ENCODE measurements at regions not wholly inside any gene's neighbourhood (a gene's known extent, or its start where the extent isn't known, plus 50 kb on each side); places are given as distances from the start of the nearest gene placed in this dataset.

- Mint-ChIP-seq H3K36me3 (no peaks in the 10 kb centered on the region), H3K27me3 (no peaks in the 10 kb centered on the region)
- ATAC-seq: no peak
Observed at GRCh38 chr12:77685901-77686300, 144.8 kb upstream of the NAV3 start.

GRCh38 chr12:77685112-77685511, 145.6 kb upstream of the NAV3 start:
- no peak for ATAC-seq
- H3K4me3 Mint-ChIP-seq: no peak overlapping the region
- H3K27ac Mint-ChIP-seq: no peak overlapping the region
- no peaks in the 10 kb centered on the region for H3K27me3 Mint-ChIP-seq
- no peaks in the 10 kb centered on the region for H3K9me3 Mint-ChIP-seq
- H3K36me3 Mint-ChIP-seq: no peaks in the 10 kb centered on the region
- H3K4me1 Mint-ChIP-seq: no peaks in the 10 kb centered on the region

More at GRCh38 chr12:77685901-77686300, 144.8 kb upstream of the NAV3 start:
- Mint-ChIP-seq H3K9me3 (no peaks in the 10 kb centered on the region), H3K4me3 (no peak overlapping the region), H3K4me1 (no peaks in the 10 kb centered on the region), H3K27ac (no peak overlapping the region)

- no peak for ATAC-seq
- Mint-ChIP-seq H3K9me3 (peaks cover 6% of the 10 kb centered on the region), H3K4me1 (no peaks in the 10 kb centered on the region), H3K27ac (no peak overlapping the region), H3K4me3 (no peak overlapping the region), H3K27me3 (no peaks in the 10 kb centered on the region), H3K36me3 (no peaks in the 10 kb centered on the region)
Observed at GRCh38 chr12:77682488-77682887, 148.2 kb upstream of the NAV3 start.

GRCh38 chr12:77681726-77682125, 149.0 kb upstream of the NAV3 start:
- Mint-ChIP-seq H3K9me3 (peaks cover 6% of the 10 kb centered on the region), H3K27me3 (no peaks in the 10 kb centered on the region), H3K27ac (no peak overlapping the region), H3K4me3 (no peak overlapping the region), H3K4me1 (no peaks in the 10 kb centered on the region), H3K36me3 (no peaks in the 10 kb centered on the region)
- no peak for ATAC-seq

GRCh38 chr12:77679686-77680085, 151.0 kb upstream of the NAV3 start:
- Mint-ChIP-seq H3K36me3 (no peaks in the 10 kb centered on the region), H3K4me1 (no peaks in the 10 kb centered on the region), H3K27ac (no peak overlapping the region), H3K4me3 (no peak overlapping the region), H3K9me3 (peaks cover 6% of the 10 kb centered on the region), H3K27me3 (no peaks in the 10 kb centered on the region)
- ATAC-seq: no peak

GRCh38 chr12:77678621-77679020, 152.1 kb upstream of the NAV3 start:
- Mint-ChIP-seq H3K27ac (no peak overlapping the region), H3K36me3 (no peaks in the 10 kb centered on the region), H3K4me1 (no peaks in the 10 kb centered on the region), H3K4me3 (no peak overlapping the region), H3K9me3 (peaks cover 6% of the 10 kb centered on the region), H3K27me3 (no peaks in the 10 kb centered on the region)
- no peak for ATAC-seq

- Mint-ChIP-seq H3K9me3 (peaks cover 12% of the 10 kb centered on the region), H3K27me3 (no peaks in the 10 kb centered on the region), H3K4me1 (no peaks in the 10 kb centered on the region), H3K4me3 (no peak overlapping the region), H3K27ac (no peak overlapping the region), H3K36me3 (no peaks in the 10 kb centered on the region)
- ATAC-seq: no peak
Observed at GRCh38 chr12:77667101-77667500, 163.6 kb upstream of the NAV3 start.

GRCh38 chr12:77648716-77649115, 182.0 kb upstream of the NAV3 start:
- no peak overlapping the region for H3K27ac Mint-ChIP-seq
- H3K9me3 Mint-ChIP-seq: no peaks in the 10 kb centered on the region
- H3K4me1 Mint-ChIP-seq: no peaks in the 10 kb centered on the region
- ATAC-seq: no peak
- no peaks in the 10 kb centered on the region for H3K27me3 Mint-ChIP-seq
- no peak overlapping the region for H3K4me3 Mint-ChIP-seq
- H3K36me3 Mint-ChIP-seq: no peaks in the 10 kb centered on the region

- Mint-ChIP-seq H3K4me1 (no peaks in the 10 kb centered on the region), H3K27ac (no peak overlapping the region), H3K4me3 (no peak overlapping the region), H3K36me3 (no peaks in the 10 kb centered on the region), H3K9me3 (no peaks in the 10 kb centered on the region), H3K27me3 (no peaks in the 10 kb centered on the region)
- ATAC-seq: no peak
Observed at GRCh38 chr12:77645966-77646598, 184.6 kb upstream of the NAV3 start.

- Mint-ChIP-seq H3K27ac (no peak overlapping the region), H3K4me3 (no peak overlapping the region), H3K27me3 (no peaks in the 10 kb centered on the region), H3K36me3 (no peaks in the 10 kb centered on the region), H3K4me1 (no peaks in the 10 kb centered on the region), H3K9me3 (no peaks in the 10 kb centered on the region)
- ATAC-seq: no peak
Observed at GRCh38 chr12:77644915-77645605, 185.6 kb upstream of the NAV3 start.

GRCh38 chr12:77642246-77642645, 188.4 kb upstream of the NAV3 start:
- H3K27me3 Mint-ChIP-seq: no peaks in the 10 kb centered on the region
- no peaks in the 10 kb centered on the region for H3K36me3 Mint-ChIP-seq
- H3K27ac Mint-ChIP-seq: no peak overlapping the region
- no peak overlapping the region for H3K4me3 Mint-ChIP-seq
- no peaks in the 10 kb centered on the region for H3K9me3 Mint-ChIP-seq
- no peak for ATAC-seq
- no peaks in the 10 kb centered on the region for H3K4me1 Mint-ChIP-seq

- no peaks in the 10 kb centered on the region for H3K36me3 Mint-ChIP-seq
- H3K27me3 Mint-ChIP-seq: no peaks in the 10 kb centered on the region
- no peak overlapping the region for H3K27ac Mint-ChIP-seq
- ATAC-seq: no peak
- no peaks in the 10 kb centered on the region for H3K4me1 Mint-ChIP-seq
- H3K4me3 Mint-ChIP-seq: no peak overlapping the region
- no peaks in the 10 kb centered on the region for H3K9me3 Mint-ChIP-seq
Observed at GRCh38 chr12:77640356-77640755, 190.3 kb upstream of the NAV3 start.

GRCh38 chr12:77630790-77631445, 199.8 kb upstream of the NAV3 start:
- Mint-ChIP-seq H3K4me1 (no peaks in the 10 kb centered on the region), H3K27me3 (no peaks in the 10 kb centered on the region), H3K9me3 (peaks cover 7% of the 10 kb centered on the region), H3K36me3 (no peaks in the 10 kb centered on the region), H3K27ac (no peak overlapping the region), H3K4me3 (no peak overlapping the region)
- ATAC-seq: no peak

- Mint-ChIP-seq H3K27me3 (no peaks in the 10 kb centered on the region), H3K9me3 (peaks cover 7% of the 10 kb centered on the region), H3K4me3 (no peak overlapping the region), H3K36me3 (no peaks in the 10 kb centered on the region), H3K27ac (no peak overlapping the region), H3K4me1 (no peaks in the 10 kb centered on the region)
- ATAC-seq: no peak
Observed at GRCh38 chr12:77630344-77630743, 200.3 kb upstream of the NAV3 start.

- peaks cover 10% of the 10 kb centered on the region for H3K9me3 Mint-ChIP-seq
- no peak overlapping the region for H3K4me3 Mint-ChIP-seq
- H3K4me1 Mint-ChIP-seq: no peaks in the 10 kb centered on the region
- no peak for ATAC-seq
- no peak overlapping the region for H3K27ac Mint-ChIP-seq
- no peaks in the 10 kb centered on the region for H3K36me3 Mint-ChIP-seq
- H3K27me3 Mint-ChIP-seq: no peaks in the 10 kb centered on the region
Observed at GRCh38 chr12:77629141-77629540, 201.6 kb upstream of the NAV3 start.

- Mint-ChIP-seq H3K27me3 (no peaks in the 10 kb centered on the region), H3K36me3 (no peaks in the 10 kb centered on the region), H3K27ac (no peak overlapping the region), H3K9me3 (peaks cover 13% of the 10 kb centered on the region), H3K4me1 (no peaks in the 10 kb centered on the region), H3K4me3 (no peak overlapping the region)
- no peak for ATAC-seq
Observed at GRCh38 chr12:77625441-77625840, 205.3 kb upstream of the NAV3 start.

All from stimulated activated memory B cell treated with anti-CD40 and anti-IgM and Interleukin-4, amounts not matched to agents 10 μg/mL and 1 μg/mL and 100 μg/mL, for 72 hours (primary cell).